ENCODE measurements at regions not wholly inside any gene's neighbourhood (a gene's known extent, or its start where the extent isn't known, plus 50 kb on each side); places are given as distances from the start of the nearest gene placed in this dataset.

- Histone ChIP-seq H3K9ac (ENCODE audit: insufficient read depth in 1 of 2, low read length in 2 of 2) (no peak overlapping the region), H3K4me1 (ENCODE audit: control insufficient read depth in 5 of 5, insufficient read depth in 5 of 5, low read length in 5 of 5) (no peaks in the 10 kb centered on the region), H3K36me3 (ENCODE audit: control insufficient read depth in 4 of 4, insufficient read depth in 4 of 4, low read length in 4 of 4) (no peaks in the 10 kb centered on the region), H3K27ac (ENCODE audit: low read depth in 1 of 2, low read length in 1 of 2) (no peak overlapping the region), H3K4me3 (no peak overlapping the region), H3K27me3 (ENCODE audit: control insufficient read depth in 3 of 3, insufficient read depth in 3 of 3, low read length in 2 of 3) (no peaks in the 10 kb centered on the region), H3K9me3 (ENCODE audit: control insufficient read depth in 4 of 4, insufficient read depth in 3 of 4, low read length in 3 of 4) (peaks cover 0 to 3% (median 0%) of the 10 kb centered on the region in 4 donors)
- DNase-seq = no peak
- WGBS, 2 donors = 88 to 90% methylated on average over 1 of the region's 1 CpG
- no peak for TF ChIP-seq CTCF (IDR thresholded peaks at IDR 0.05; ENCODE audit: control extremely low read depth, extremely low read depth)
- ATAC-seq (ENCODE audit: insufficient read depth, low FRiP score) = no peak
Observed at GRCh38 chr1:79109445-79109844, 102.9 kb upstream of the ADGRL4 start.

GRCh38 chr1:79105500-79105899 lies 99.0 kb upstream of the ADGRL4 start:
- DNase-seq (no peak), ATAC-seq (ENCODE audit: insufficient read depth, low FRiP score) (no peak)
- no peaks in the 10 kb centered on the region for H3K27me3 ChIP-seq (ENCODE audit: control insufficient read depth in 3 of 3, insufficient read depth in 3 of 3, low read length in 2 of 3)
- WGBS, 2 donors = 76 to 87% methylated on average over 2 of the region's 2 CpGs
- no peaks in the 10 kb centered on the region for H3K4me1 ChIP-seq (ENCODE audit: control insufficient read depth in 5 of 5, insufficient read depth in 5 of 5, low read length in 5 of 5)
- H3K9me3 ChIP-seq (ENCODE audit: control insufficient read depth in 4 of 4, insufficient read depth in 3 of 4, low read length in 3 of 4) = no peaks in the 10 kb centered on the region
- TF ChIP-seq CTCF (IDR thresholded peaks at IDR 0.05; ENCODE audit: control extremely low read depth, extremely low read depth) = no peak
- H3K36me3 ChIP-seq (ENCODE audit: control insufficient read depth in 4 of 4, insufficient read depth in 4 of 4, low read length in 4 of 4) = no peaks in the 10 kb centered on the region
- H3K9ac ChIP-seq (ENCODE audit: insufficient read depth in 1 of 2, low read length in 2 of 2) = no peak overlapping the region
- H3K4me3 ChIP-seq = no peak overlapping the region
- no peak overlapping the region for H3K27ac ChIP-seq (ENCODE audit: low read depth in 1 of 2, low read length in 1 of 2)

GRCh38 chr1:79104617-79105016 lies 98.1 kb upstream of the ADGRL4 start:
- WGBS, 2 donors = 91 to 95% methylated on average over 3 of the region's 3 CpGs
- DNase-seq (no peak), ATAC-seq (ENCODE audit: insufficient read depth, low FRiP score) (no peak)
- Histone ChIP-seq H3K27me3 (ENCODE audit: control insufficient read depth in 3 of 3, insufficient read depth in 3 of 3, low read length in 2 of 3) (no peaks in the 10 kb centered on the region), H3K27ac (ENCODE audit: low read depth in 1 of 2, low read length in 1 of 2) (no peak overlapping the region), H3K4me3 (no peak overlapping the region), H3K36me3 (ENCODE audit: control insufficient read depth in 4 of 4, insufficient read depth in 4 of 4, low read length in 4 of 4) (no peaks in the 10 kb centered on the region), H3K4me1 (ENCODE audit: control insufficient read depth in 5 of 5, insufficient read depth in 5 of 5, low read length in 5 of 5) (no peaks in the 10 kb centered on the region), H3K9ac (ENCODE audit: insufficient read depth in 1 of 2, low read length in 2 of 2) (no peak overlapping the region), H3K9me3 (ENCODE audit: control insufficient read depth in 4 of 4, insufficient read depth in 3 of 4, low read length in 3 of 4) (no peaks in the 10 kb centered on the region)
- TF ChIP-seq CTCF (IDR thresholded peaks at IDR 0.05; ENCODE audit: control extremely low read depth, extremely low read depth) = no peak

GRCh38 chr1:79100385-79100784 lies 93.9 kb upstream of the ADGRL4 start:
- Histone ChIP-seq H3K27ac (ENCODE audit: low read depth in 1 of 2, low read length in 1 of 2) (no peak overlapping the region), H3K4me3 (no peak overlapping the region), H3K9ac (ENCODE audit: insufficient read depth in 1 of 2, low read length in 2 of 2) (no peak overlapping the region), H3K9me3 (ENCODE audit: control insufficient read depth in 4 of 4, insufficient read depth in 3 of 4, low read length in 3 of 4) (no peaks in the 10 kb centered on the region), H3K36me3 (ENCODE audit: control insufficient read depth in 4 of 4, insufficient read depth in 4 of 4, low read length in 4 of 4) (no peaks in the 10 kb centered on the region), H3K4me1 (ENCODE audit: control insufficient read depth in 5 of 5, insufficient read depth in 5 of 5, low read length in 5 of 5) (no peaks in the 10 kb centered on the region), H3K27me3 (ENCODE audit: control insufficient read depth in 3 of 3, insufficient read depth in 3 of 3, low read length in 2 of 3) (no peaks in the 10 kb centered on the region)
- no peak for TF ChIP-seq CTCF (IDR thresholded peaks at IDR 0.05; ENCODE audit: control extremely low read depth, extremely low read depth)
- no peak for DNase-seq
- 89 to 92% methylated on average over 7 of the region's 7 CpGs for WGBS, 2 donors
- ATAC-seq (ENCODE audit: insufficient read depth, low FRiP score) = no peak

Data from lung (tissue), 11 donors.